Epithelial cell of proximal tubule (primary cell): ENCODE measurements at regions not wholly inside any gene's neighbourhood (a gene's known extent, or its start where the extent isn't known, plus 50 kb on each side); places are given as distances from the start of the nearest gene placed in this dataset.

ENCODE experiments used
- DNase-seq: peaks from one replicate; pipeline ENCODE4 v3.0.0-alpha.2; 2011; ENCODE audit warnings: low read depth
- H3K4me3 ChIP-seq: 2 replicates; pipeline ENCODE4 v1.5.1; 2011; ENCODE audit warnings: low read depth, mild to moderate bottlenecking, low read length
- CTCF ChIP-seq: conservative IDR thresholded peaks from 2 replicates; pipeline ENCODE4 v1.5.1; 2012; ENCODE audit warnings: low read depth, mild to moderate bottlenecking, low read length

GRCh38 chr6:140490081-140490480, 1115.6 kb upstream of the CITED2 start:
- no peak overlapping the region for H3K4me3 ChIP-seq
- DNase-seq, result no peak
- TF ChIP-seq CTCF, result no peak

GRCh38 chr6:140487586-140487985, 1113.1 kb upstream of the CITED2 start:
- no peak overlapping the region for H3K4me3 ChIP-seq
- no peak for TF ChIP-seq CTCF
- no peak for DNase-seq

GRCh38 chr6:140486450-140487361, 1112.3 kb upstream of the CITED2 start:
- DNase-seq, result no peak
- TF ChIP-seq CTCF, result no peak
- H3K4me3 ChIP-seq, result no peak overlapping the region

GRCh38 chr6:140485740-140486449, 1111.4 kb upstream of the CITED2 start:
- TF ChIP-seq CTCF, result no peak
- no peak overlapping the region for H3K4me3 ChIP-seq
- DNase-seq, result peak; percentile 90

GRCh38 chr6:140480852-140481251, 1106.4 kb upstream of the CITED2 start:
- no peak for TF ChIP-seq CTCF
- H3K4me3 ChIP-seq, result no peak overlapping the region
- DNase-seq, result no peak

GRCh38 chr6:140478631-140479030, 1104.2 kb upstream of the CITED2 start:
- no peak for DNase-seq
- no peak overlapping the region for H3K4me3 ChIP-seq
- no peak for TF ChIP-seq CTCF
